ENCODE measurements at regions not wholly inside any gene's neighbourhood (a gene's known extent, or its start where the extent isn't known, plus 50 kb on each side); places are given as distances from the start of the nearest gene placed in this dataset.

DNA sequence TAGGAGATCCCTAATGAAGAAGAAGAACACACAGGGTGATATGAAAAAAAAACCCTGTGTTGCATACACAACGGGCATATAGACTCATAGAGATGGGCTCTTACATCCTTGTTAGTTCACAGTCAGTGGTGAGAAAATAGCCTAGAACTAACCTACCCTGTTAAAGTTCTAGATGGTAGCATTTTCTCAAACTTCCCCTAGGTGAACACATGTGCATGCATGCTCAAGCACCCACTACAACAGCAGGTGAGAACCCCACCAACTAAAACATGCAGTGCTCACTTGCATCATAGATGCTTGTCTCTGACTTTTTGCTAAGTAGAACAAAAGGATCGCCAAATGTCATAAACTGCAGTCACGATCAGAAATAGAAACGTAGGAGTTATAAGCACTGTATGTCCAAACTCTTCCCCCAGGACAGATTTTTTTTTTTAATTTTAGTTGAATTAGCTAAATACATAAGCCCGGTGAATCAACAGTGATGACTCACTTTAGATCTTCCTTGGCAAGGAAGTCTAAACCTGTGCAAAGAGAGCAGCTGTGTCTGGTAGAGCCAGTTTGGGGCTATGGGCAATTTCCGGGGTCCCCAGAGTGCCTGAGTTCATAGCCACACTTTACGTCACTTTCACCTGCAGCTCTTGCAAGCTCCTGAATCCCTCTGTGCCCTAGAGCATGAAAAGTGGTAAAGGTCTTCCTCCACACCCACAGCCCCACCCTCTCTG, 96.2 kb upstream of the SEMA6D start:
- DNase-seq (ENCODE audit: low read depth), result no peak
- TF ChIP-seq, protein P1, sequence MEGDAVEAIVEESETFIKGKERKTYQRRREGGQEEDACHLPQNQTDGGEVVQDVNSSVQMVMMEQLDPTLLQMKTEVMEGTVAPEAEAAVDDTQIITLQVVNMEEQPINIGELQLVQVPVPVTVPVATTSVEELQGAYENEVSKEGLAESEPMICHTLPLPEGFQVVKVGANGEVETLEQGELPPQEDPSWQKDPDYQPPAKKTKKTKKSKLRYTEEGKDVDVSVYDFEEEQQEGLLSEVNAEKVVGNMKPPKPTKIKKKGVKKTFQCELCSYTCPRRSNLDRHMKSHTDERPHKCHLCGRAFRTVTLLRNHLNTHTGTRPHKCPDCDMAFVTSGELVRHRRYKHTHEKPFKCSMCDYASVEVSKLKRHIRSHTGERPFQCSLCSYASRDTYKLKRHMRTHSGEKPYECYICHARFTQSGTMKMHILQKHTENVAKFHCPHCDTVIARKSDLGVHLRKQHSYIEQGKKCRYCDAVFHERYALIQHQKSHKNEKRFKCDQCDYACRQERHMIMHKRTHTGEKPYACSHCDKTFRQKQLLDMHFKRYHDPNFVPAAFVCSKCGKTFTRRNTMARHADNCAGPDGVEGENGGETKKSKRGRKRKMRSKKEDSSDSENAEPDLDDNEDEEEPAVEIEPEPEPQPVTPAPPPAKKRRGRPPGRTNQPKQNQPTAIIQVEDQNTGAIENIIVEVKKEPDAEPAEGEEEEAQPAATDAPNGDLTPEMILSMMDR (IDR thresholded peaks at IDR 0.05; ENCODE audit: insufficient read depth, low read depth, low read length, missing control alignments), result no peak
- no peak overlapping the region for H3K4me3 ChIP-seq (ENCODE audit: low read depth, low read length)

DNA sequence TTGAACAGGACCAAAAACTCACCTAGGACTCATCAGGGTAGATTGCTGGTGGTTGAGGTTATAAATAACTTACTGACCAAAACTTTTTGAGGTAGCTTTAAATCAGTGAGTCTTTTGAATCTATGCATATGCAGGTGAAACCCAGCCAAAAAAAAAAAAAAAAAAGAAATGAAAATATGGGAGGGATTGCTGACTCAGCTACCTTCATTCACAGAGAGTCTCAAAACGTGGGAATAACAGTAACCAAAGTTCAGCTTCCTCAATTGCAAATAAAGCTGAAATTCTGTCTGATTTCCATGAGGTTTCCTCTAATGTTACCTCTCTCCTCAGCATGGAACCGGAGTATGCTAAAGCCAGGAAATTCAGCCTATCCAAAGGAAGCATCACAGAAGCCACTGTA, 95.2 kb upstream of the SEMA6D start:
- TF ChIP-seq, protein P1 (IDR thresholded peaks at IDR 0.05; ENCODE audit: insufficient read depth, low read depth, low read length, missing control alignments), result no peak
- H3K4me3 ChIP-seq (ENCODE audit: low read depth, low read length), result no peak overlapping the region
- no peak for DNase-seq (ENCODE audit: low read depth)

DNA sequence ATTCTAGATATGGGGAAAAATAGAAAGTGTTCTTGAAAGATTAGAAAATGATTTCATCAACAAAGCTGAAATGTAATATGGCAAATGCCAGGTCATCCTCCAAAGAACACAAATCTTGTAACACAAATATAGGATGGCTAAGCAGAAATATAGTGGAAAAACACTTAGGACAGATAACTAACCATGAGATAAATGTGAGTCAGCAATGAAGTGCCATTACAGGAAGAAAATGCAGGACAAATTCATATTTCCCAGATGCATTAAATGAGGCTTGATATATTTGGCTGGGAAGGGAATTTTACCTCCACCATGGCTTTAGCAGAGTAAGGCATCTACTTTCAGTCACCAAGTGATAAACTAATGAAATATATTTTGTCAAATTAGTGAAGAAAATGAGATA, 92.8 kb upstream of the SEMA6D start:
- TF ChIP-seq, protein P1 (IDR thresholded peaks at IDR 0.05; ENCODE audit: insufficient read depth, low read depth, low read length, missing control alignments), result no peak

DNA sequence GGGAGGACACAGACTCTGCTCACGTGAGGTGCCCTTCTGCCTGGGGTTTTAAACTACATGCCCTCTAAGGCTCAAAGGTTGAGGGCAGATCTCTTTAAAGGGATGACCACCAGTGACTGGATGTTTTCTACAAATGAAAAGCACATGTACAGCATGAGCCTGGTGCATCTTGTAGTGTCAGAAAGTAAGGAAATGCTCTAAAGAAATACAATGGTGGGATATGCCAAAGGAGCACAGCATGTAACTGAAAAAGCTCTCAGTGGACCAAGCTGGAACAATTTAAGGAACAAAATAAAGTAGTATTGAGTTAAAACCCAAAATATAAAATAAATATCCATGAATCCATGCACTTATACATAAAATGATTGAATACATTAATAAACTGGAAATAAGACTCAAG, 78.3 kb upstream of the SEMA6D start:
- TF ChIP-seq, protein P1 (IDR thresholded peaks at IDR 0.05; ENCODE audit: insufficient read depth, low read depth, low read length, missing control alignments), result no peak

More for the DNA sequence above, 92.8 kb upstream of the SEMA6D start:
- DNase-seq (ENCODE audit: low read depth), result no peak
- H3K4me3 ChIP-seq (ENCODE audit: low read depth, low read length), result no peak overlapping the region

DNA sequence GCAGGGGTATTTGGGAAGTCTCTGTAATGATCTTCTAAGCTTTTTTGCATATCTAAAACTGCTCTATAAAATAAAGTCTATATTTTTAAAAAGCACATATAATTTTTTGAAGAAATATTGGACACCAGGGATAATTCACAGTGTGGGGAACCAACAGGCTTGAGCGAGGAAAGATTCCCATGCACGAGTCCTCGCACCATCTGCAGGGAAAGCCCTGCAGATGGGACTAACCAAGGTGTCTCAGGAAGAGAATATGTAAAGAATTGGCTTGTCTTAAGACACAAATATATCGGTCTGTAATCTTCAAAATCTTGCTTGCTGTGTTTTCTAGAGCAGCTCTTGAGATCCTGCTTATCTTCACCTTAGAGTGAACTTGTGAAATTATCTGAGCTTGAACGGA, 77.2 kb upstream of the SEMA6D start:
- no peak overlapping the region for H3K4me3 ChIP-seq (ENCODE audit: low read depth, low read length)
- TF ChIP-seq, protein P1 (IDR thresholded peaks at IDR 0.05; ENCODE audit: insufficient read depth, low read depth, low read length, missing control alignments), result no peak
- no peak for DNase-seq (ENCODE audit: low read depth)

More for the DNA sequence above, 78.3 kb upstream of the SEMA6D start:
- no peak for DNase-seq (ENCODE audit: low read depth)
- no peak overlapping the region for H3K4me3 ChIP-seq (ENCODE audit: low read depth, low read length)

DNA sequence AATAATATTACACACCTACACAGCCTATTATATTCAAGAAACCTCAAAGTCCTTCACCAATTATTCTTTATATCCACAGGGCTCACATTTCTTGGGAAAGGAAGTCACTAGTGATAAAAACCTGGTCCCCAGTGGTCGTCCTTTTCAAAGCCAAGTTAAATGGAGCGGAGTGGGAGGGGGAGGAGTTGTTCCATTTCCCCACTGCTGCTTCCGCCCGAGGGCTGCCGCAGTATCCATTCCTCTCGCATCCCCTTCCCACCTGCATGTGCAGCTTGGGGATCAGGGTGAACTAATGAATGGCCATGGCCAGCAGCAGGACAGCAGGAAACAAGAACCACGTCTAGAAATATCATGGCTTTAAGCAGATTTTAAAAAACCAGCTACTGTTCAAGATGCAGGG, 76.4 kb upstream of the SEMA6D start:
- TF ChIP-seq, protein P1 (IDR thresholded peaks at IDR 0.05; ENCODE audit: insufficient read depth, low read depth, low read length, missing control alignments), result no peak
- H3K4me3 ChIP-seq (ENCODE audit: low read depth, low read length), result no peak overlapping the region
- DNase-seq (ENCODE audit: low read depth), result no peak

DNA sequence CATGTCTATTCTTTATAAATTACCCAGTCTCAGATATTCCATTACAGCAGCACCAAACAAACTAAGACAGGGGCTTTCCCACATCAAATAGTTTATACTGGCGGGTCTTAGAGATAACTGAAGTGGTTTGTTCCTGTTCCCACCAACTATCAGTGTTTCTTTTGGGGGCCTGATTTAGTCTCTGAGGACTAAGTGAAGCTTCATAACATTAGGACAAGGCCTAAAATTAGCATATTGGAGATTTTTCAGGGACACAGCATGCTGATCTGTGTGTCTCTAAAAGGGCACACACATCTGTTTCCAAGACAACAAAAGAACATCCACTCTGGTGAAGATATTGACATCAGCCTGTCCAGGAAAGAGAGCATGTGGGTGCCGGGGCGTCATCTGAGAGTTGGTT, 72.6 kb upstream of the SEMA6D start:
- H3K4me3 ChIP-seq (ENCODE audit: low read depth, low read length), result no peak overlapping the region
- TF ChIP-seq, protein P1 (IDR thresholded peaks at IDR 0.05; ENCODE audit: insufficient read depth, low read depth, low read length, missing control alignments), result no peak
- no peak for DNase-seq (ENCODE audit: low read depth)
